Thoracic aorta (tissue), 2 donors: ENCODE measurements at regions not wholly inside any gene's neighbourhood (a gene's known extent, or its start where the extent isn't known, plus 50 kb on each side); places are given as distances from the start of the nearest gene placed in this dataset.

Experiments used
- ATAC-seq: fragments of 150-250 bp; one replicate; pipeline ENCODE4 v1.8.0; 2017; ENCODE audit warnings: low read depth; ENCODE audit not compliant: insufficient number of reproducible peaks, low FRiP score
- DNase-seq: peaks from one replicate; pipeline ENCODE4 v3.0.0-alpha.2; 2020; ENCODE audit warnings: low spot score
- H3K27ac ChIP-seq, 2 donors: fragments of 200-600 bp; sonication (generic); 1 replicate in 1 of 2; 2 replicates in 1 of 2; pipeline ENCODE4 v1.5.1; 2016; ENCODE audit warnings: mild to moderate bottlenecking in 2 of 2, moderate library complexity in 2 of 2
- H3K27me3 ChIP-seq: fragments of 200-600 bp; sonication (generic); replicated peaks from 2 replicates; pipeline ENCODE4 v1.6.0; 2016; ENCODE audit warnings: mild to moderate bottlenecking; ENCODE audit not compliant: insufficient read depth
- H3K36me3 ChIP-seq: fragments of 200-600 bp; sonication (generic); one replicate; pipeline ENCODE4 v1.5.1; 2016
- H3K4me1 ChIP-seq, 2 donors: fragments of 200-600 bp; sonication (generic); 1 replicate in 1 of 2; 2 replicates in 1 of 2; pipeline versions ENCODE4 v1.5.1 to v1.6.0; 2016; ENCODE audit warnings: low read depth in 2 of 2, mild to moderate bottlenecking in 1 of 2; ENCODE audit not compliant: control insufficient read depth in 1 of 2
- H3K4me3 ChIP-seq: fragments of 200-600 bp; sonication (generic); 2 replicates; pipeline ENCODE4 v1.5.1; 2016; ENCODE audit warnings: mild to moderate bottlenecking
- H3K9me3 ChIP-seq: fragments of 200-600 bp; sonication (generic); 2 replicates; pipeline ENCODE4 v1.5.1; 2016
- CTCF ChIP-seq: fragments of 200-600 bp; sonication (generic); IDR thresholded peaks from one replicate; pipeline ENCODE4 v1.5.1; 2019; ENCODE audit warnings: antibody characterized with exemption

GRCh38 chr2:67806816-67807215 is 256.0 kb downstream of the C1D start:
- Histone ChIP-seq H3K36me3 (no peaks in the 10 kb centered on the region), H3K4me3 (no peak overlapping the region), H3K27ac (no peak overlapping the region), H3K4me1 (no peaks in the 10 kb centered on the region), H3K27me3 (no peaks in the 10 kb centered on the region), H3K9me3 (no peaks in the 10 kb centered on the region)
- no peak for ATAC-seq
- TF ChIP-seq CTCF = no peak
- no peak for DNase-seq

GRCh38 chr2:67808112-67808511 is 254.7 kb downstream of the C1D start:
- Histone ChIP-seq H3K27ac (no peak overlapping the region), H3K27me3 (no peaks in the 10 kb centered on the region), H3K9me3 (no peaks in the 10 kb centered on the region), H3K4me3 (no peak overlapping the region), H3K4me1 (no peaks in the 10 kb centered on the region), H3K36me3 (no peaks in the 10 kb centered on the region)
- no peak for TF ChIP-seq CTCF
- DNase-seq (no peak), ATAC-seq (no peak)

- DNase-seq (no peak), ATAC-seq (no peak)
- H3K36me3 ChIP-seq = no peaks in the 10 kb centered on the region
- no peak overlapping the region for H3K27ac ChIP-seq
- no peak for TF ChIP-seq CTCF
- no peak overlapping the region for H3K4me3 ChIP-seq
- no peaks in the 10 kb centered on the region for H3K27me3 ChIP-seq
- H3K9me3 ChIP-seq = no peaks in the 10 kb centered on the region
- no peaks in the 10 kb centered on the region for H3K4me1 ChIP-seq
Observed at GRCh38 chr2:67812682-67813081, 250.1 kb downstream of the C1D start.

GRCh38 chr2:67823726-67824125 is 239.1 kb downstream of the C1D start:
- no peak overlapping the region for H3K4me3 ChIP-seq
- no peaks in the 10 kb centered on the region for H3K36me3 ChIP-seq
- DNase-seq (no peak), ATAC-seq (no peak)
- H3K4me1 ChIP-seq = no peaks in the 10 kb centered on the region
- no peaks in the 10 kb centered on the region for H3K9me3 ChIP-seq
- H3K27ac ChIP-seq = no peak overlapping the region
- H3K27me3 ChIP-seq = no peaks in the 10 kb centered on the region
- TF ChIP-seq CTCF = no peak

- TF ChIP-seq CTCF = no peak
- H3K27me3 ChIP-seq = no peaks in the 10 kb centered on the region
- no peak for DNase-seq
- ATAC-seq = peak; percentile 19
- H3K9me3 ChIP-seq = no peaks in the 10 kb centered on the region
- no peaks in the 10 kb centered on the region for H3K4me1 ChIP-seq
- H3K27ac ChIP-seq = no peak overlapping the region
- H3K4me3 ChIP-seq = no peak overlapping the region
- H3K36me3 ChIP-seq = no peaks in the 10 kb centered on the region
Observed at GRCh38 chr2:67824186-67824585, 238.6 kb downstream of the C1D start.
